Mucosa of descending colon (tissue), 3 donors: ENCODE measurements at regions not wholly inside any gene's neighbourhood (a gene's known extent, or its start where the extent isn't known, plus 50 kb on each side); places are given as distances from the start of the nearest gene placed in this dataset.
A peak's percentile ranks its signal among the peaks of the same experiment; 100 is the strongest.

Experiments
- ATAC-seq: fragments of 200-7000 bp; cut with Tn5 transposase; one replicate; pipeline ENCODE4 v1.9.1; 2020; ENCODE audit warnings: mild to moderate bottlenecking, moderate library complexity
- DNase-seq, 3 donors: peaks; one replicate each; pipeline ENCODE4 v3.0.0-alpha.2; 2020
- H3K36me3 ChIP-seq: fragments of 200-600 bp; one replicate; pipeline ENCODE4 v1.8.0; 2021; ENCODE audit warnings: low read depth, mild to moderate bottlenecking
- H3K4me1 ChIP-seq: fragments of 200-600 bp; one replicate; pipeline ENCODE4 v1.8.0; 2021; ENCODE audit warnings: low read depth, mild to moderate bottlenecking
- H3K4me3 ChIP-seq: fragments of 200-600 bp; one replicate; pipeline ENCODE4 v1.8.0; 2021; ENCODE audit warnings: mild to moderate bottlenecking
- H3K9me3 ChIP-seq: fragments of 200-600 bp; one replicate; pipeline ENCODE4 v1.8.0; 2021; ENCODE audit warnings: mild to moderate bottlenecking
- intact Hi-C, 2 donors: fragments of 100-400 bp; cut with DNase I in 1 of 2; cut with micrococcal nuclease in 1 of 2; formaldehyde crosslinking; loops; one replicate each; pipeline versions ENCODE4 v1.11.0 to v1.11.1; 2022; cut with DNase I, micrococcal nuclease
- TF ChIP-seq, protein P1 (sequence below): fragments of 200-600 bp; IDR thresholded peaks from one replicate; pipeline ENCODE4 v1.8.0; 2022; ENCODE audit warnings: antibody characterized with exemption, mild to moderate bottlenecking
- donor health status: DM: no; HTN: no; CAD: no; lungs with moderate emphysema.
- donor health status: DM: no; HTN: no; CAD: no.
- donor health status: DM: no; HTN: yes; CAD: no.

DNA sequence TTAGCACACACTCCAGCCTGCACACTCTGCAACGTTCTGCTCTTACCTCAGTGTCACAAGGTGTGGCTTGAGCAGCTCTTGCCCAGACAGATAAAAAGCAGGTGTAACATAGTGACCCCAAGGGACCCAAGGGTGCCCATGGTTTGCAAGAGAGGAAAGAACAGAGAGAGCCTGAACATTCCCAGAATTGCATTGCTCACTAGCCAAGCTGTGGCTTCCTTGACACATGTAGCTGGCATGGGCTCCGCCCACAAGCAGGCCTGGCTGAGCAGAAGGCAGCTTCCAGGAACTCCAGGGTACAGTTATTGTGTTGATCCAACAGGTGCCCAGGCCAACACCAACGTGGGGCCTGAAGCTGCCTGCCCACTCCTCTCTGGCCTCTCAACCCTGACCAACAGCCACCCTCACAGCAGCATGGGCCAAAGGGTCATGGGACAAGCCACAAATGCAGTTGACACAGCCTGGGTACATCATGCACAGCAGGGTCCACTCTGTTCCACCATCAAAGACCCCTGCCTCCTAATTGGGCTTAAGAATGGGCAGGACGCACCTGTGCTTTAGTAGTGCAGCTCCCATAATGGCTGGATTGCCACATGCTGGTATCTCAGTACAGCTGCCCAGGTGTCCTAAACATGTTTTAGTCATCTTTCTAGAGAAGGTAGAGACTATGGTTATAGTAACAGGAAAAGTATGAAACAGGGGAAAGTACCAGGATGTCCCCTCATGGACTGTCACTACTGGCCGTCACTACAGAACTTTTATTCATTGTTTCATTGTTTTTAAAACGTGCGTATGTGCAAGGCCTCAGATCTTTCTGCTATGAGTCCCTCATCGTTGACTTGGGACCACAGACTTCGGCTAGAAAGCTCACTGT is 73.7 kb upstream of the ACSL1 start:
- Histone ChIP-seq H3K9me3 (no peaks in the 10 kb centered on the region), H3K36me3 (no peaks in the 10 kb centered on the region), H3K4me1 (no peaks in the 10 kb centered on the region), H3K4me3 (no peak overlapping the region)
- intact Hi-C loops, result no loop called here
- ATAC-seq (peak; percentile 87), DNase-seq (peak; percentile 65 to 69 (median 67))
- TF ChIP-seq, protein P1, sequence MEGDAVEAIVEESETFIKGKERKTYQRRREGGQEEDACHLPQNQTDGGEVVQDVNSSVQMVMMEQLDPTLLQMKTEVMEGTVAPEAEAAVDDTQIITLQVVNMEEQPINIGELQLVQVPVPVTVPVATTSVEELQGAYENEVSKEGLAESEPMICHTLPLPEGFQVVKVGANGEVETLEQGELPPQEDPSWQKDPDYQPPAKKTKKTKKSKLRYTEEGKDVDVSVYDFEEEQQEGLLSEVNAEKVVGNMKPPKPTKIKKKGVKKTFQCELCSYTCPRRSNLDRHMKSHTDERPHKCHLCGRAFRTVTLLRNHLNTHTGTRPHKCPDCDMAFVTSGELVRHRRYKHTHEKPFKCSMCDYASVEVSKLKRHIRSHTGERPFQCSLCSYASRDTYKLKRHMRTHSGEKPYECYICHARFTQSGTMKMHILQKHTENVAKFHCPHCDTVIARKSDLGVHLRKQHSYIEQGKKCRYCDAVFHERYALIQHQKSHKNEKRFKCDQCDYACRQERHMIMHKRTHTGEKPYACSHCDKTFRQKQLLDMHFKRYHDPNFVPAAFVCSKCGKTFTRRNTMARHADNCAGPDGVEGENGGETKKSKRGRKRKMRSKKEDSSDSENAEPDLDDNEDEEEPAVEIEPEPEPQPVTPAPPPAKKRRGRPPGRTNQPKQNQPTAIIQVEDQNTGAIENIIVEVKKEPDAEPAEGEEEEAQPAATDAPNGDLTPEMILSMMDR, result no peak

- DNase-seq (no peak), ATAC-seq (no peak)
- no peaks in the 10 kb centered on the region for H3K4me1 ChIP-seq
- no peaks in the 10 kb centered on the region for H3K9me3 ChIP-seq
- TF ChIP-seq, protein P1, result no peak
- intact Hi-C loops, result no loop called here
- H3K36me3 ChIP-seq, result no peaks in the 10 kb centered on the region
- H3K4me3 ChIP-seq, result no peak overlapping the region
Observed at GRCh38 chr4:184900184-184900583, 74.4 kb upstream of the ACSL1 start.

DNA sequence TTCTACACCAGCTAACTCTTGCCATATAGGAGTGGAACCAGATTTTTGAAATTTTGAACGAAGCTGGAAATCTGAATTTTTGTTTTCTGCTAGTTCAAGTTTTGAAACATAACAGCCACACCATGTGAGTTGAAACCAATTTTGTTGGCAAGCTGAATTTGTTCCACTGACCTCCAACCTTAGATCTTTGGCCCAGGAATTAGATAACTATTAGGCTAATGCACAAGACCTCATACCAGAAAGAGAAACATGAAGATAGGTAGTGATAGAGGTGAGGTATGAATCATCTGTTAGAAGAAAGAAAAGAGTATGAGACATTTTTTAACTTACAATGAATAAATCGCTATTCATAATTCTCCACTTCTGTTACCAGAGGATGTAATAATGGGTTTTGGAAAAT is 76.8 kb upstream of the ACSL1 start:
- no peaks in the 10 kb centered on the region for H3K36me3 ChIP-seq
- H3K4me1 ChIP-seq, result no peaks in the 10 kb centered on the region
- TF ChIP-seq, protein P1, result no peak
- DNase-seq (no peak), ATAC-seq (no peak)
- H3K9me3 ChIP-seq, result no peaks in the 10 kb centered on the region
- intact Hi-C loops, result no loop called here
- no peak overlapping the region for H3K4me3 ChIP-seq

GRCh38 chr4:184906480-184907097 is 80.8 kb upstream of the ACSL1 start:
- intact Hi-C loops, result no loop called here
- TF ChIP-seq, protein P1, result no peak
- Histone ChIP-seq H3K4me1 (no peaks in the 10 kb centered on the region), H3K36me3 (no peaks in the 10 kb centered on the region), H3K4me3 (no peak overlapping the region), H3K9me3 (peaks cover 2% of the 10 kb centered on the region)
- ATAC-seq, result no peak
- no peak for DNase-seq

GRCh38 chr4:184907216-184907615 is 81.4 kb upstream of the ACSL1 start:
- no peaks in the 10 kb centered on the region for H3K36me3 ChIP-seq
- H3K4me3 ChIP-seq, result no peak overlapping the region
- DNase-seq (no peak), ATAC-seq (no peak)
- peaks cover 8% of the 10 kb centered on the region for H3K9me3 ChIP-seq
- intact Hi-C loops, result no loop called here
- TF ChIP-seq, protein P1, result no peak
- no peaks in the 10 kb centered on the region for H3K4me1 ChIP-seq
